HG03280 (cell line): ENCODE measurements at regions not wholly inside any gene's neighbourhood (a gene's known extent, or its start where the extent isn't known, plus 50 kb on each side); places are given as distances from the start of the nearest gene placed in this dataset.
"Not testable (repeated sequence)": the region's sequence is repeated elsewhere in the genome, so short reads cannot be mapped to it uniquely, and the experiment has no call there.

Source experiments
- ATAC-seq: cut with Tn5 transposase; IDR thresholded peaks from one replicate; pipeline ENCODE4 v1.9.1; 2021; ENCODE audit warnings: mild to moderate bottlenecking, moderate library complexity; ENCODE audit not compliant: unreplicated experiment

GRCh38 chrY:3319988-3320387 is 258.9 kb upstream of the TGIF2LY start:
- ATAC-seq, result not testable (repeated sequence)

- not testable (repeated sequence) for ATAC-seq
Measured at GRCh38 chrY:3367535-3367934, 211.3 kb upstream of the TGIF2LY start.

- not testable (repeated sequence) for ATAC-seq
Measured at GRCh38 chrY:3368459-3368858, 210.4 kb upstream of the TGIF2LY start.

- ATAC-seq, result not testable (repeated sequence)
Measured at GRCh38 chrY:3391508-3391907, 187.4 kb upstream of the TGIF2LY start.

- ATAC-seq, result not testable (repeated sequence)
Measured at GRCh38 chrY:3404241-3404640, 174.6 kb upstream of the TGIF2LY start.

- not testable (repeated sequence) for ATAC-seq
Measured at GRCh38 chrY:3405585-3405984, 173.3 kb upstream of the TGIF2LY start.

- ATAC-seq, result not testable (repeated sequence)
Measured at GRCh38 chrY:3406896-3407452, 171.9 kb upstream of the TGIF2LY start.

GRCh38 chrY:3410322-3410892 is 168.5 kb upstream of the TGIF2LY start:
- ATAC-seq, result not testable (repeated sequence)
